Transverse colon (tissue), 4 donors: ENCODE measurements at regions not wholly inside any gene's neighbourhood (a gene's known extent, or its start where the extent isn't known, plus 50 kb on each side); places are given as distances from the start of the nearest gene placed in this dataset.

Experiments
- DNase-seq: peaks from one replicate; pipeline ENCODE4 v3.0.0-alpha.2; 2019
- H3K27ac ChIP-seq, 4 donors: fragments of 200-600 bp; sonication (generic); 2 replicates each; pipeline ENCODE4 v1.5.1; 2016 to 2018; ENCODE audit warnings: inconsistent platforms in 4 of 4
- H3K27me3 ChIP-seq: fragments of 200-600 bp; sonication (generic); 2 replicates; pipeline ENCODE4 v1.5.1; 2017; ENCODE audit warnings: inconsistent platforms
- H3K36me3 ChIP-seq, 4 donors: fragments of 200-600 bp; sonication (generic); 2 replicates each; pipeline ENCODE4 v1.5.1; 2017 to 2019; ENCODE audit warnings: inconsistent platforms in 4 of 4
- H3K4me1 ChIP-seq, 4 donors: fragments of 200-600 bp; sonication (generic); 2 replicates each; pipeline ENCODE4 v1.5.1; 2017 to 2020; ENCODE audit warnings: inconsistent platforms in 4 of 4
- H3K4me3 ChIP-seq, 4 donors: fragments of 200-600 bp; sonication (generic); 1 replicate in 1 of 4; 2 replicates in 3 of 4; pipeline versions ENCODE4 v1.5.1 to v1.6.1; 2017 to 2019; ENCODE audit warnings: inconsistent platforms in 4 of 4
- H3K9me3 ChIP-seq, 2 donors: fragments of 200-600 bp; sonication (generic); 2 replicates each; pipeline ENCODE4 v1.5.1; 2017 to 2019; ENCODE audit warnings: inconsistent platforms in 2 of 2
- EP300 ChIP-seq: sonication (generic); formaldehyde crosslinking; IDR thresholded peaks from one replicate; pipeline ENCODE4 v1.6.1; 2017; ENCODE audit warnings: antibody characterized with exemption, low read depth
- POLR2A ChIP-seq: fragments of 450-650 bp; IDR thresholded peaks from one replicate; pipeline ENCODE4 v1.6.1; 2016; ENCODE audit warnings: antibody characterized with exemption, mild to moderate bottlenecking, moderate library complexity
- POLR2AphosphoS5 ChIP-seq, 3 donors: sonication (generic); formaldehyde crosslinking; IDR thresholded peaks; one replicate each; pipeline ENCODE4 v1.6.1; 2016; ENCODE audit warnings: antibody characterized with exemption in 3 of 3
- WGBS, 2 donors: methylation state at CpG; one replicate each; pipeline ENCODE4 v1.1.5; 2018; ENCODE audit warnings: low coverage in 1 of 2; 5-methylcytosine and 5-hydroxymethylcytosine counted together
- in situ Hi-C, 4 donors: fragments of 200-750 bp; cut with MboI; loops; one replicate each; pipeline versions ENCODE4 v1.15.0 to v1.15.1; 2017; ENCODE audit warnings: low sequenced_read_pairs in 3 of 4, low pct_ligation_motif_present in 1 of 4, low pct_unique_long_range_greater_than_20kb in 1 of 4
- intact Hi-C: fragments of 100-400 bp; cut with DNase I; formaldehyde crosslinking; loops from one replicate; pipeline ENCODE4 v1.15.1; 2023; ENCODE audit warnings: low total_unique reads
- TF ChIP-seq, protein P1 (sequence below), 5 experiments: fragments of 200-600 bp in 3 of 5; fragments of 450-650 bp in 2 of 5; sonication (generic) in 3 of 5; IDR thresholded peaks; 1 replicate in 2 of 5; 2 replicates in 3 of 5; pipeline ENCODE4 v1.5.1; 2016 to 2017; ENCODE audit warnings: antibody characterized with exemption in 5 of 5, inconsistent platforms in 3 of 5, mild to moderate bottlenecking in 2 of 5, moderate library complexity in 1 of 5

- H3K4me1 ChIP-seq, result no peaks in the 10 kb centered on the region
- no peaks in the 10 kb centered on the region for H3K27me3 ChIP-seq
- no peak overlapping the region for H3K4me3 ChIP-seq
- H3K9me3 ChIP-seq, result no peaks in the 10 kb centered on the region
- WGBS, 2 donors, result 79 to 86% methylated on average over 3 to 4 of the region's 4 CpGs
- in situ Hi-C loops, result no loop called here
- intact Hi-C loops, result no loop called here
- no peak for DNase-seq
- H3K36me3 ChIP-seq, result no peaks in the 10 kb centered on the region
- TF ChIP-seq EP300 (no peak), POLR2A (no peak), POLR2AphosphoS5 (IDR thresholded peaks at IDR 0.05) (no peak)
- TF ChIP-seq, protein P1, sequence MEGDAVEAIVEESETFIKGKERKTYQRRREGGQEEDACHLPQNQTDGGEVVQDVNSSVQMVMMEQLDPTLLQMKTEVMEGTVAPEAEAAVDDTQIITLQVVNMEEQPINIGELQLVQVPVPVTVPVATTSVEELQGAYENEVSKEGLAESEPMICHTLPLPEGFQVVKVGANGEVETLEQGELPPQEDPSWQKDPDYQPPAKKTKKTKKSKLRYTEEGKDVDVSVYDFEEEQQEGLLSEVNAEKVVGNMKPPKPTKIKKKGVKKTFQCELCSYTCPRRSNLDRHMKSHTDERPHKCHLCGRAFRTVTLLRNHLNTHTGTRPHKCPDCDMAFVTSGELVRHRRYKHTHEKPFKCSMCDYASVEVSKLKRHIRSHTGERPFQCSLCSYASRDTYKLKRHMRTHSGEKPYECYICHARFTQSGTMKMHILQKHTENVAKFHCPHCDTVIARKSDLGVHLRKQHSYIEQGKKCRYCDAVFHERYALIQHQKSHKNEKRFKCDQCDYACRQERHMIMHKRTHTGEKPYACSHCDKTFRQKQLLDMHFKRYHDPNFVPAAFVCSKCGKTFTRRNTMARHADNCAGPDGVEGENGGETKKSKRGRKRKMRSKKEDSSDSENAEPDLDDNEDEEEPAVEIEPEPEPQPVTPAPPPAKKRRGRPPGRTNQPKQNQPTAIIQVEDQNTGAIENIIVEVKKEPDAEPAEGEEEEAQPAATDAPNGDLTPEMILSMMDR (IDR thresholded peaks at IDR 0.05), result no peak
- H3K27ac ChIP-seq, result no peak overlapping the region
Measured at GRCh38 chr7:26477381-26477990, 185.8 kb downstream of the SNX10 start.

GRCh38 chr7:26478550-26478949, 186.9 kb downstream of the SNX10 start:
- Histone ChIP-seq H3K4me1 (no peaks in the 10 kb centered on the region), H3K4me3 (no peak overlapping the region), H3K27me3 (no peaks in the 10 kb centered on the region), H3K36me3 (no peaks in the 10 kb centered on the region), H3K27ac (no peak overlapping the region), H3K9me3 (no peaks in the 10 kb centered on the region)
- intact Hi-C loops (no loop called here), in situ Hi-C loops (no loop called here)
- no peak for DNase-seq
- 91 to 100% methylated on average over 1 to 4 of the region's 4 CpGs for WGBS, 2 donors
- TF ChIP-seq, protein P1 (IDR thresholded peaks at IDR 0.05), result no peak
- TF ChIP-seq POLR2AphosphoS5 (IDR thresholded peaks at IDR 0.05) (no peak), EP300 (no peak), POLR2A (no peak)

- no peak for DNase-seq
- intact Hi-C loops, result no loop called here
- in situ Hi-C loops, result no loop called here
- Histone ChIP-seq H3K4me3 (no peak overlapping the region), H3K27ac (no peak overlapping the region), H3K9me3 (no peaks in the 10 kb centered on the region), H3K36me3 (no peaks in the 10 kb centered on the region), H3K27me3 (no peaks in the 10 kb centered on the region), H3K4me1 (no peaks in the 10 kb centered on the region)
- no peak for TF ChIP-seq EP300
- TF ChIP-seq POLR2AphosphoS5 (IDR thresholded peaks at IDR 0.05), result no peak
- TF ChIP-seq, protein P1 (IDR thresholded peaks at IDR 0.05), result no peak
- TF ChIP-seq POLR2A, result no peak
- WGBS, 2 donors, result 70% methylated on average over 3 of the region's 3 CpGs; no CpG with 5 or more reads in 1 of the 2 donors
Measured at GRCh38 chr7:26479581-26479980, 187.9 kb downstream of the SNX10 start.

DNA sequence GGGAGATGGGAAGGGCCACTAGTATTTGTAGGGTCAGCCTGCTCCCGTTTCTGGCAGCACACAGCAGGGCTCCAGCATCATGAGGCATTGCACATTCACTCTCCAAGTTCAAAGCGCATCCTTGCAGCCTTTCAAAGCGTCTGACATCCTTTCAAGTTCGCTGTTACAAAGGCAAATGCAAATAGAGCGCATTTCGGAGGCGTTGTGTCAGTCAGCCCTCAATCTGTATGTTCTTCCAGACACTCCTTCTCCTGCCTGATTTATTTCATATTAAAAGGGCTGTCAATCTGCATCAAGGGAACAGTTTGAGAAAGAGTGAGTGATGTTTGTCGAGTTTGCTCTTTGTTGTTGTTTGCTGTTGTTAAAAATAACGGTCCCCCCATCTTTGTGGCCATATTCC, 188.5 kb downstream of the SNX10 start:
- H3K27me3 ChIP-seq, result no peaks in the 10 kb centered on the region
- no peak for DNase-seq
- in situ Hi-C loops (no loop called here), intact Hi-C loops (no loop called here)
- H3K4me1 ChIP-seq, result no peaks in the 10 kb centered on the region
- H3K27ac ChIP-seq, result no peak overlapping the region
- H3K36me3 ChIP-seq, result no peaks in the 10 kb centered on the region
- WGBS, 2 donors, result 81 to 82% methylated on average over 6 to 9 of the region's 9 CpGs
- no peak overlapping the region for H3K4me3 ChIP-seq
- H3K9me3 ChIP-seq, result no peaks in the 10 kb centered on the region
- TF ChIP-seq, protein P1 (IDR thresholded peaks at IDR 0.05), result no peak
- no peak for TF ChIP-seq EP300
- no peak for TF ChIP-seq POLR2A
- TF ChIP-seq POLR2AphosphoS5 (IDR thresholded peaks at IDR 0.05), result no peak
